T-cell (primary cell): ENCODE measurements at regions not wholly inside any gene's neighbourhood (a gene's known extent, or its start where the extent isn't known, plus 50 kb on each side); places are given as distances from the start of the nearest gene placed in this dataset.

ENCODE experiments used
- ATAC-seq, 4 experiments: fragments of 200-7000 bp in 3 of 4; fragments of 150-1000 bp in 1 of 4; cut with Tn5 transposase; replicated peaks in 1 of 4; 1 replicate in 3 of 4; 2 replicates in 1 of 4; pipeline ENCODE4 v1.10.0; 2021; ENCODE audit warnings: moderate library complexity in 3 of 4, mild to moderate bottlenecking in 2 of 4, moderate number of reproducible peaks in 1 of 4
- CTCF ChIA-PET, 2 donors: fragments of 300-600 bp; sonication (Branson Sonifier 250); formaldehyde crosslinking; loops; one replicate each; lab custom pipeline; 2022; ENCODE audit warnings: antibody characterized with exemption in 2 of 2; lab: Charles Lee
- POLR2A ChIA-PET, 2 donors: fragments of 300-600 bp; sonication (Branson Sonifier 250); formaldehyde crosslinking; loops; one replicate each; lab custom pipeline; 2022; ENCODE audit warnings: antibody characterized with exemption in 2 of 2; lab: Charles Lee
- DNase-seq, 35 experiments: peaks; one replicate each; pipeline versions ENCODE4 v3.0.0 to v3.0.0-alpha.2; 2013 to 2023
- H3K27ac ChIP-seq: one replicate; pipeline ENCODE4 v1.5.1; 2013; ENCODE audit warnings: low read length
- H3K27me3 ChIP-seq, 2 experiments: replicated peaks in 1 of 2; 1 replicate in 1 of 2; 2 replicates in 1 of 2; pipeline versions ENCODE4 v1.6.1 to v1.7.0; 2013; ENCODE audit warnings: low read length in 1 of 2, mixed read lengths in 1 of 2; ENCODE audit not compliant: control insufficient read depth in 2 of 2, insufficient read depth in 2 of 2; ENCODE audit errors: extremely low read depth in 1 of 2
- H3K36me3 ChIP-seq, 2 donors: 1 replicate in 1 of 2; 2 replicates in 1 of 2; pipeline versions ENCODE4 v1.6.1 to v1.7.0; 2013; ENCODE audit warnings: low read length in 1 of 2; ENCODE audit not compliant: control insufficient read depth in 2 of 2, insufficient read depth in 1 of 2; ENCODE audit errors: extremely low read depth in 1 of 2
- H3K4me1 ChIP-seq, 2 experiments: 1 replicate in 1 of 2; 2 replicates in 1 of 2; pipeline versions ENCODE4 v1.6.1 to v1.7.0; 2013; ENCODE audit warnings: low read length in 2 of 2, mixed read lengths in 1 of 2; ENCODE audit not compliant: insufficient read depth in 2 of 2, control insufficient read depth in 1 of 2; ENCODE audit errors: extremely low read depth in 1 of 2
- H3K4me3 ChIP-seq, 2 donors: 1 replicate in 1 of 2; 2 replicates in 1 of 2; pipeline versions ENCODE4 v1.5.1 to v1.7.0; 2013; ENCODE audit warnings: mild to moderate bottlenecking in 2 of 2, low read length in 1 of 2, moderate library complexity in 1 of 2; ENCODE audit not compliant: control insufficient read depth in 1 of 2; ENCODE audit errors: extremely low read depth in 1 of 2
- H3K9me3 ChIP-seq: 2 replicates; pipeline ENCODE4 v1.7.0; 2013
- H3K27ac Mint-ChIP-seq, 2 donors: one replicate each; pipeline ENCODE4 v1.8.0; 2020 to 2021; ENCODE audit warnings: mild to moderate bottlenecking in 2 of 2, mixed read lengths in 2 of 2
- H3K27me3 Mint-ChIP-seq, 2 donors: one replicate each; pipeline ENCODE4 v1.8.0; 2021 to 2022; ENCODE audit warnings: mixed read lengths in 2 of 2
- H3K36me3 Mint-ChIP-seq: one replicate; pipeline ENCODE4 v1.8.0; 2021; ENCODE audit warnings: mixed read lengths
- H3K4me1 Mint-ChIP-seq, 3 donors: one replicate each; pipeline ENCODE4 v1.8.0; 2020 to 2022; ENCODE audit warnings: mixed read lengths in 3 of 3, mild to moderate bottlenecking in 1 of 3
- H3K4me3 Mint-ChIP-seq, 3 donors: one replicate each; pipeline ENCODE4 v1.8.0; 2020 to 2022; ENCODE audit warnings: mild to moderate bottlenecking in 3 of 3, mixed read lengths in 3 of 3, moderate library complexity in 3 of 3
- H3K9me3 Mint-ChIP-seq, 3 donors: one replicate each; pipeline ENCODE4 v1.8.0; 2020 to 2022; ENCODE audit warnings: mixed read lengths in 3 of 3
- WGBS: methylation state at CpG from one replicate; pipeline ENCODE4 v1.1.5; 2013; ENCODE audit warnings: missing lambda C conversion rate; ENCODE audit not compliant: insufficient coverage; 5-methylcytosine and 5-hydroxymethylcytosine counted together

DNA sequence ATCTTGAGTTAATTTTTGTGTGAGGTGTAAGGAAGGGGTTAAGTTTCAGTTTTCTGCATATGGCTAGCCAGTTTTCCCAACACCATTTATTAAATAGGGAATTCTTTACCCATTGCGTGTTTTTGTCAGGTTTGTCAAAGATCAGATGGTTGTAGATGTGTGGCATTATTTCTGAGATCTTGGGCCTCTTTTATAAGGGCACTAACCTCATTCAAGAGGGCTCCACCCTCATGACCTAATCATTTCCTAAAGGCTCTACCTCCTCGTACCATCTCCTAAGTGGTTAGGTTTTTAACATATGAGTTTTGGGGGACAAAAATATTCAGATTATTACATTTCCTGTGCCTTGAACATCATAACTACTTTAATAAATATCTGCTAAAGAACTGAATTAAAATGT is 510.9 kb downstream of the UTRN start:
- Histone ChIP-seq H3K36me3 (peaks cover 14 to 53% of the 10 kb centered on the region in 2 donors), H3K4me3 (no peak overlapping the region), H3K27me3 (no peaks in the 10 kb centered on the region), H3K9me3 (no peaks in the 10 kb centered on the region), H3K4me1 (no peaks in the 10 kb centered on the region), H3K27ac (no peak overlapping the region)
- ChIA-PET CTCF (no interaction called here), POLR2A (interaction anchor here in 1 of 2 donors (0.6 kb wide), 1 partner anchor 795 kb away, joined by 5 read pairs; no protein-coding TSS in a partner anchor)
- Mint-ChIP-seq H3K36me3 (peaks cover 80% of the 10 kb centered on the region), H3K4me3 (no peak overlapping the region), H3K27me3 (no peaks in the 10 kb centered on the region), H3K27ac (no peak overlapping the region), H3K4me1 (peaks cover 0 to 4% (median 3%) of the 10 kb centered on the region in 3 donors), H3K9me3 (peaks cover 7 to 17% (median 8%) of the 10 kb centered on the region in 3 donors)
- ATAC-seq (no peak), DNase-seq (no peak)
- no CpG with 5 or more reads among the region's 2 CpGs for whole genome bisulfite sequencing

- Mint-ChIP-seq H3K4me3 (no peak overlapping the region), H3K27me3 (no peaks in the 10 kb centered on the region), H3K27ac (no peak overlapping the region), H3K9me3 (peaks cover 7 to 17% (median 8%) of the 10 kb centered on the region in 3 donors), H3K36me3 (peaks cover 74% of the 10 kb centered on the region), H3K4me1 (peaks cover 0 to 4% (median 3%) of the 10 kb centered on the region in 3 donors)
- DNase-seq (no peak), ATAC-seq (no peak)
- peaks cover 14 to 48% of the 10 kb centered on the region in 2 donors for H3K36me3 ChIP-seq
- ChIA-PET CTCF (no interaction called here), POLR2A (no interaction called here)
- no peaks in the 10 kb centered on the region for H3K4me1 ChIP-seq
- H3K27me3 ChIP-seq = no peaks in the 10 kb centered on the region
- no peak overlapping the region for H3K4me3 ChIP-seq
- WGBS = 100% methylated on average over 1 of the region's 7 CpGs
- no peaks in the 10 kb centered on the region for H3K9me3 ChIP-seq
- no peak overlapping the region for H3K27ac ChIP-seq
Measured at GRCh38 chr6:144797881-144798589, 512.9 kb downstream of the UTRN start.

DNA sequence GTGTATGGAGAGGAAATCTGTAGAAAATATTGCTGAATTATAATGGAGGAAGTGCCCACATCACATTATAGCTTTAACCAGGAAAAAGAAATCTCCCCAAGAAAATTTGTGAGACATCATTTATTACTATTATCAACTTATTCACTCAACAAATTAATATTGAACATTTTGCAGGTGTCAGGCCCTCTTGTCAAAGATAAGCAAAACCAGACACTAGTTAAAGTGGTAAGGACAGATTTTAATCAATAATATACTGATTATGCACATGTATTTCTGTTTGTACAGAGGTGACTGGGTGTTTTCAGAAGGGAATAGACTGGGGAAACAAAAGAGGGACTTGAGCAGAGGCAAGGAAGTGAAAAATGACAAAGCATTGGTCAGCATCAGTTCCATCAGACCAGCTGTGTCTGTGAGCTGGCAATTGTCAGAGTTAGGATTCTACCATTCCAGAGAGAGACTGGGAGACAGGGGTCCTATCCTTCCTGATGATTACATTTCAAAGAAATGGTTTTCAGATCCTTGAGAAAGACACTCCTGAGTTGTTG is 519.2 kb downstream of the UTRN start:
- no peak for ATAC-seq
- CTCF ChIA-PET = no interaction called here

DNA sequence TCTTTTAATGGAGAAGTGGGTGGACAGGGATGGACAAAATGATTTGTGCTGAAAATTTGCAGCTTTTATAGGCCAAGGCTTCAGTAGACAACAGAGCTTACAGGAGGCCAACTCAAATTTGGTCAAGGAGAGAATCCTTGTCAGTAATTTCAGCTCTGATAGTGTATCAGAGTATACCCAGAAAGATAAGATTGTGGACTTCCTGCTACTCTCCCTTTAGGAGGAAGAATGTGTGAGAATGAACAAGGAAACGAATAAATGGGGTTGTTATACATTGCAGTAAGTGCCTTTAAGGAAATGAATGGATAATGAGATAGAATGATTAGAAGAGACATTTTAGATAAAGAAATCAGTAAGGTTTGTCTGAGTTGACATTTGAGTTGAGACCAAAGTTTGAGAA is 519.9 kb downstream of the UTRN start:
- H3K36me3 Mint-ChIP-seq = peaks cover 61% of the 10 kb centered on the region
- no peak for DNase-seq

More for the DNA sequence above, 519.2 kb downstream of the UTRN start:
- Histone ChIP-seq H3K27me3 (no peaks in the 10 kb centered on the region), H3K27ac (no peak overlapping the region), H3K4me1 (no peaks in the 10 kb centered on the region), H3K36me3 (peaks cover 0 to 27% of the 10 kb centered on the region in 2 donors), H3K4me3 (no peak overlapping the region), H3K9me3 (no peaks in the 10 kb centered on the region)
- no peaks in the 10 kb centered on the region for H3K27me3 Mint-ChIP-seq
- peaks cover 0 to 13% (median 3%) of the 10 kb centered on the region in 3 donors for H3K4me1 Mint-ChIP-seq
- H3K4me3 Mint-ChIP-seq = no peak overlapping the region
- H3K27ac Mint-ChIP-seq = no peak overlapping the region
- H3K9me3 Mint-ChIP-seq = no peaks in the 10 kb centered on the region
- POLR2A ChIA-PET = no interaction called here
- peaks cover 61% of the 10 kb centered on the region for H3K36me3 Mint-ChIP-seq
- DNase-seq = no peak

GRCh38 chr6:144806222-144806621 is 521.1 kb downstream of the UTRN start:
- Histone ChIP-seq H3K4me3 (no peak overlapping the region), H3K4me1 (no peaks in the 10 kb centered on the region), H3K9me3 (no peaks in the 10 kb centered on the region), H3K27me3 (no peaks in the 10 kb centered on the region), H3K27ac (no peak overlapping the region), H3K36me3 (peaks cover 2 to 34% of the 10 kb centered on the region in 2 donors)
- Mint-ChIP-seq H3K36me3 (peaks cover 62% of the 10 kb centered on the region), H3K27ac (no peak overlapping the region), H3K27me3 (no peaks in the 10 kb centered on the region), H3K4me3 (no peak overlapping the region), H3K9me3 (no peaks in the 10 kb centered on the region), H3K4me1 (peaks cover 0 to 23% (median 2%) of the 10 kb centered on the region in 3 donors)
- ATAC-seq (no peak), DNase-seq (no peak)
- POLR2A ChIA-PET = no interaction called here
- CTCF ChIA-PET = no interaction called here

More for the DNA sequence above, 519.9 kb downstream of the UTRN start:
- Mint-ChIP-seq H3K4me1 (peaks cover 0 to 17% (median 2%) of the 10 kb centered on the region in 3 donors), H3K27ac (no peak overlapping the region), H3K9me3 (no peaks in the 10 kb centered on the region), H3K4me3 (no peak overlapping the region), H3K27me3 (no peaks in the 10 kb centered on the region)
- POLR2A ChIA-PET = no interaction called here
- ATAC-seq = no peak
- no CpG with 5 or more reads among the region's 1 CpG for WGBS
- CTCF ChIA-PET = no interaction called here
- Histone ChIP-seq H3K4me1 (no peaks in the 10 kb centered on the region), H3K27ac (no peak overlapping the region), H3K27me3 (no peaks in the 10 kb centered on the region), H3K36me3 (peaks cover 0 to 33% of the 10 kb centered on the region in 2 donors), H3K9me3 (no peaks in the 10 kb centered on the region), H3K4me3 (no peak overlapping the region)

GRCh38 chr6:144809120-144809519 is 524.0 kb downstream of the UTRN start:
- Histone ChIP-seq H3K27ac (no peak overlapping the region), H3K27me3 (no peaks in the 10 kb centered on the region), H3K4me3 (no peak overlapping the region), H3K4me1 (no peaks in the 10 kb centered on the region), H3K36me3 (peaks cover 2 to 49% of the 10 kb centered on the region in 2 donors), H3K9me3 (no peaks in the 10 kb centered on the region)
- POLR2A ChIA-PET = no interaction called here
- H3K4me3 Mint-ChIP-seq = no peak overlapping the region
- H3K36me3 Mint-ChIP-seq = peaks cover 71% of the 10 kb centered on the region
- no peaks in the 10 kb centered on the region for H3K9me3 Mint-ChIP-seq
- WGBS = 91% methylated on average over 1 of the region's 1 CpG
- DNase-seq = no peak
- H3K27me3 Mint-ChIP-seq = no peaks in the 10 kb centered on the region
- no peak for ATAC-seq
- peaks cover 0 to 23% (median 2%) of the 10 kb centered on the region in 3 donors for H3K4me1 Mint-ChIP-seq
- CTCF ChIA-PET = no interaction called here
- no peak overlapping the region for H3K27ac Mint-ChIP-seq
